Panc1 (cell line): ENCODE measurements at regions not wholly inside any gene's neighbourhood (a gene's known extent, or its start where the extent isn't known, plus 50 kb on each side); places are given as distances from the start of the nearest gene placed in this dataset.

ENCODE experiments used
- ATAC-seq: fragments of 200-7000 bp; cut with Tn5 transposase; 2 replicates; pipeline ENCODE4 v1.9.1; 2020; ENCODE audit warnings: mild to moderate bottlenecking, moderate library complexity
- BruUV-seq: library from RNA; stranded (reverse); fragments of 400-500 nt; replicated peaks from 2 replicates; lab custom pipeline; 2021; lab: Mats Ljungman, UMichigan
- CTCF ChIA-PET: fragments of 300-600 bp; sonication (Branson Sonifier 250); formaldehyde crosslinking; loops from one replicate; lab custom pipeline; 2022; ENCODE audit warnings: antibody characterized with exemption; lab: Charles Lee
- POLR2A ChIA-PET: fragments of 300-600 bp; sonication (Branson Sonifier 250); formaldehyde crosslinking; loops from one replicate; lab custom pipeline; 2022; ENCODE audit warnings: antibody characterized with exemption; lab: Charles Lee
- DNase-seq: peaks from one replicate; pipeline ENCODE4 v3.0.0-alpha.2; 2010; ENCODE audit warnings: low read depth, low spot score
- H3K27ac ChIP-seq: 2 replicates; pipeline ENCODE4 v1.5.1; 2011; ENCODE audit warnings: mild to moderate bottlenecking, low read length, inconsistent platforms
- H3K27me3 ChIP-seq: fragments of 200-500 bp; sonication (Bioruptor generic); 2 replicates; pipeline ENCODE4 v1.6.0; 2014; ENCODE audit warnings: low read length, inconsistent platforms; ENCODE audit not compliant: control insufficient read depth, insufficient read depth
- H3K36me3 ChIP-seq: fragments of 200-500 bp; sonication (Bioruptor generic); 2 replicates; pipeline ENCODE4 v1.5.1; 2014; ENCODE audit warnings: inconsistent platforms, mild to moderate bottlenecking, low read length, moderate library complexity; ENCODE audit not compliant: control insufficient read depth, insufficient read depth
- H3K4me1 ChIP-seq: 2 replicates; pipeline ENCODE4 v1.5.1; 2011; ENCODE audit warnings: inconsistent platforms, mild to moderate bottlenecking, low read length, moderate library complexity; ENCODE audit not compliant: control insufficient read depth, insufficient read depth
- H3K4me3 ChIP-seq, 2 experiments: 2 replicates each; pipeline ENCODE4 v1.5.1; 2011 to 2012; ENCODE audit warnings: low read depth in 2 of 2, low read length in 2 of 2, mild to moderate bottlenecking in 2 of 2, inconsistent platforms in 1 of 2, moderate library complexity in 1 of 2
- H3K9me3 ChIP-seq: fragments of 200-500 bp; sonication (Bioruptor generic); 2 replicates; pipeline ENCODE4 v1.5.1; 2014; ENCODE audit warnings: low read depth, mild to moderate bottlenecking, inconsistent platforms, low read length, moderate library complexity; ENCODE audit not compliant: control insufficient read depth, insufficient read depth
- CTCF ChIP-seq: fragments of 450-650 bp; IDR thresholded peaks from 2 replicates; pipeline ENCODE4 v1.5.1; 2017; ENCODE audit warnings: mild to moderate bottlenecking
- POLR2AphosphoS5 ChIP-seq: IDR thresholded peaks from 2 replicates; pipeline ENCODE4 v1.6.1; 2012; ENCODE audit warnings: mild to moderate bottlenecking, low read depth, low read length, moderate library complexity
- REST ChIP-seq, 2 experiments: IDR thresholded peaks; 2 replicates each; pipeline ENCODE4 v1.6.1; 2011 to 2012; ENCODE audit warnings: low read depth in 2 of 2, control low read depth in 1 of 2, low read length in 1 of 2, mild to moderate bottlenecking in 1 of 2, moderate library complexity in 1 of 2; ENCODE audit not compliant: insufficient read depth in 1 of 2
- SIN3A ChIP-seq: IDR thresholded peaks from 2 replicates; pipeline ENCODE4 v1.6.1; 2012; ENCODE audit warnings: low read depth, mild to moderate bottlenecking, low read length, moderate library complexity, borderline replicate concordance; ENCODE audit not compliant: insufficient read depth
- TCF7L2 ChIP-seq: IDR thresholded peaks from 2 replicates; pipeline ENCODE4 v1.6.1; 2011; ENCODE audit warnings: mild to moderate bottlenecking, low read depth, low read length, inconsistent platforms
- in situ Hi-C: cut with HindIII; loops from 2 replicates; pipeline ENCODE4 v1.10.0; 2016; ENCODE audit warnings: low sequenced_read_pairs, low pct_unique_long_range_greater_than_20kb
- intact Hi-C: fragments of 100-400 bp; cut with micrococcal nuclease; formaldehyde crosslinking; loops from one replicate; pipeline ENCODE4 v1.10.0; 2022; ENCODE audit not compliant: unreplicated experiment

- intact Hi-C loops: no loop called here
- no TSS peak for BruUV-seq
- H3K9me3 ChIP-seq: peaks cover 3% of the 10 kb centered on the region; the same call in 1 of the 2 replicates
- DNase-seq: no peak
- H3K27ac ChIP-seq: no peak overlapping the region
- CTCF ChIA-PET: no interaction called here
- H3K36me3 ChIP-seq: no peaks in the 10 kb centered on the region
- in situ Hi-C loops: no loop called here
- POLR2A ChIA-PET: no interaction called here
- no peaks in the 10 kb centered on the region for H3K4me1 ChIP-seq
- no peak overlapping the region for H3K4me3 ChIP-seq
- H3K27me3 ChIP-seq: no peaks in the 10 kb centered on the region
- TF ChIP-seq POLR2AphosphoS5 (no peak), REST (IDR thresholded peaks at IDR 0.05; ENCODE audit: insufficient read depth in 1 of 2, low read depth in 2 of 2, low read length in 1 of 2) (no peak), SIN3A (no peak), TCF7L2 (no peak), CTCF (no peak)
- ATAC-seq: no peak
These were observed 201.1 kb downstream of the ACTR3 start for GRCh38 chr2:114091010-114091409.

- ATAC-seq (no peak), DNase-seq (no peak)
- no peaks in the 10 kb centered on the region for H3K36me3 ChIP-seq
- in situ Hi-C loops (no loop called here), intact Hi-C loops (no loop called here)
- peaks cover 3% of the 10 kb centered on the region; the same call in 1 of the 2 replicates for H3K9me3 ChIP-seq
- no peaks in the 10 kb centered on the region for H3K4me1 ChIP-seq
- TF ChIP-seq REST (IDR thresholded peaks at IDR 0.05; ENCODE audit: insufficient read depth in 1 of 2, low read depth in 2 of 2, low read length in 1 of 2): no peak
- no peak for TF ChIP-seq TCF7L2
- no peak for TF ChIP-seq SIN3A
- TF ChIP-seq POLR2AphosphoS5: no peak
- no peak for TF ChIP-seq CTCF
- no peak overlapping the region for H3K27ac ChIP-seq
- BruUV-seq: no TSS peak
- ChIA-PET CTCF (no interaction called here), POLR2A (no interaction called here)
- H3K27me3 ChIP-seq: no peaks in the 10 kb centered on the region
- no peak overlapping the region for H3K4me3 ChIP-seq
These were observed 218.4 kb downstream of the ACTR3 start for GRCh38 chr2:114108249-114108648.
